ENCODE measurements at regions not wholly inside any gene's neighbourhood (a gene's known extent, or its start where the extent isn't known, plus 50 kb on each side); places are given as distances from the start of the nearest gene placed in this dataset.

- no peak for DNase-seq (ENCODE audit: low spot score)
- Histone ChIP-seq H3K36me3 (no peaks in the 10 kb centered on the region), H3K27me3 (no peaks in the 10 kb centered on the region), H3K4me1 (no peaks in the 10 kb centered on the region), H3K9me3 (no peaks in the 10 kb centered on the region), H3K4me3 (no peak overlapping the region), H3K27ac (no peak overlapping the region)
- no peak for TF ChIP-seq CTCF (IDR thresholded peaks at IDR 0.05)
Measured at GRCh38 chr12:43289426-43289801, 262.6 kb downstream of the ADAMTS20 start.

DNA sequence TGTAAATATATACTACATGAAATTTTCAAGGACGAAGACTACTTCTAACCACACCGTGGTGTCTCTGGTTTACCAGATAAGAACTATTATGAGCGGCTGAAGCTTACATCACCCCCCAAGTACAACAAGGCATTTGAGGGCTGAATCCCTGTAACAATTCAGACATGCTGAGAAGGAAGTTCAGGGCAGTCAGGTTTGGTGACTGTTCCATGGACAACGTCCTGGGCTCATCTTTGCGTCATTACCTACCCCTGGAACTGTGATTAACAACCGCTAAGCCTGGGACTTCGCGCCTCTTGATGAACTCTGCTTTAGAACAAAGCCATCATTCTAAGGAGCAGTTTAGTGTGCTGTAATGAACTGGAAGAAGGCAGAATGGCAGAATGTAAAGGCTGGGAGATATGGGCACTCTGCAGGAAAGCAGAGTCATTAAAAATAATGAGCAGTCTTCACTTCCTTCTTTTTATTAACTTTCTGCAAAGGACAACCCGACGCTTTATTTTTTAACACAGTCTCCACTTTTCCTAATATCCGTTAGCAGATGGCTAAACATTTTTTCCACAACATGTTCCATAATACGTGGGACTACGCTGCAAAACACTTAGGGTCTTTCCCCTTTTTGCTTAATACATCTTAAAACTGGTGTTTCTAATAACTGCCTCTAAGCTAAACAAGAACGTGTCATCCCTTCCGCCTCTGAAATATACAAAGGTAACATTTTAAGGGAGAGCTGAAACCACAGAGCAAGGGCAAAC lies 263.2 kb downstream of the ADAMTS20 start:
- no peak for DNase-seq (ENCODE audit: low spot score)
- H3K27ac ChIP-seq = no peak overlapping the region
- H3K9me3 ChIP-seq = no peaks in the 10 kb centered on the region
- H3K27me3 ChIP-seq = no peaks in the 10 kb centered on the region
- TF ChIP-seq CTCF (IDR thresholded peaks at IDR 0.05) = no peak
- H3K4me3 ChIP-seq = no peak overlapping the region
- no peaks in the 10 kb centered on the region for H3K4me1 ChIP-seq
- H3K36me3 ChIP-seq = no peaks in the 10 kb centered on the region

DNA sequence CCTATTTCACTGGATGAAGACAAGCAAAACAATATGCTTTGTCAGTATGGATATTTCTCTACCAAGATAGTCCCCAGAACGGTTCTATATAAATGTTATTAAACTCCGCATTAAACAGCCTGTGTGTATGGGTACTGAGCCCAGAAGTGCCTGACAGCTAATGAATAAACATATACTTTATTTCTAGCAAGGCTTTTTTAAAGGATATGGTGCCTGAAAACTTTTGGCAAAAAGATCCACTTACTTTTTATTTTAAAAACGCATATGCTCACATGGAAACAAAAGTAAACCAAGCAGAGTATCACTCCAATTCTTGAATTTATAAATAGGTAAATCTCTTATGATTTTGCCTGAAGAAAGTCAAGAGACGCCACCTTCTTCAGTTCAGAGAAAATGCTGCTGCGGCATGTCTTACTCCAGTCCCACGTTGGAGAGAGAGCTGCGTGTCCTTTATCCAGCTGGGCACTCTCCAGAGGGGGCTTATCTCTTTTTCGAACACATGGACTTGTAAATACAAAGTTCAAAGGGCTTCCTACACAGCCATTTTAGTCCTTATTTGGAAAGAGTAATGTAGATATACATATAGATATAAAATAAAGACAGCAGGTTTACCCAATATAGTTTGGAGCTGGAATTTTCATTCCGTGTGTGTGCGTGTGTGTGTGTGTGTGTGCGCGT lies 264.2 kb downstream of the ADAMTS20 start:
- Histone ChIP-seq H3K4me3 (no peak overlapping the region), H3K27ac (no peak overlapping the region), H3K9me3 (no peaks in the 10 kb centered on the region), H3K27me3 (no peaks in the 10 kb centered on the region), H3K4me1 (no peaks in the 10 kb centered on the region), H3K36me3 (no peaks in the 10 kb centered on the region)
- TF ChIP-seq CTCF (IDR thresholded peaks at IDR 0.05) = no peak
- DNase-seq (ENCODE audit: low spot score) = no peak

GRCh38 chr12:43286986-43287385 lies 265.0 kb downstream of the ADAMTS20 start:
- no peaks in the 10 kb centered on the region for H3K27me3 ChIP-seq
- H3K4me3 ChIP-seq = no peak overlapping the region
- no peaks in the 10 kb centered on the region for H3K9me3 ChIP-seq
- H3K27ac ChIP-seq = no peak overlapping the region
- DNase-seq (ENCODE audit: low spot score) = no peak
- TF ChIP-seq CTCF (IDR thresholded peaks at IDR 0.05) = no peak
- no peaks in the 10 kb centered on the region for H3K36me3 ChIP-seq
- H3K4me1 ChIP-seq = no peaks in the 10 kb centered on the region

DNA sequence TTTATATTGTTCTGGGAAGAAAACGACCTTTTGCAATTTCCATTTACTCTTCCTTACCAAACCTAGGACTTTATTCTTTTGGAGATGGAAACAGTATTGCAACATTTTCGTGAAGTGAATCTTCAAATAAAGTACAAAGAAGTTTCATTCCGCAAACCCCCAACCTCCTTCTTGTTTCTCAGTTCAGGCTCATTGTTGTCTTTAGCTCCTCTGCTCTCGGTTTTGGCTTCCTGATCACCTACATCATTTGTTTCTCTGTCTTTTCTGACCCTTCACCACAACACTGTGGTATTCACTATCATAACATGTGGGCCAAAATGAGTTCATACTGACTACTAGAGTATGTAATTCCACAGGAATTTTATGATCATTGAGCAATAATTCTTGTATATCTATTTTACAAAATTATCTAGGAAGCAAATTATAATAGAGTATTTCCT lies 266.8 kb downstream of the ADAMTS20 start:
- H3K9me3 ChIP-seq = no peaks in the 10 kb centered on the region
- no peaks in the 10 kb centered on the region for H3K36me3 ChIP-seq
- no peak for TF ChIP-seq CTCF (IDR thresholded peaks at IDR 0.05)
- no peaks in the 10 kb centered on the region for H3K27me3 ChIP-seq
- H3K4me3 ChIP-seq = no peak overlapping the region
- no peak for DNase-seq (ENCODE audit: low spot score)
- no peaks in the 10 kb centered on the region for H3K4me1 ChIP-seq
- H3K27ac ChIP-seq = no peak overlapping the region
